ENCODE measurements at regions not wholly inside any gene's neighbourhood (a gene's known extent, or its start where the extent isn't known, plus 50 kb on each side); places are given as distances from the start of the nearest gene placed in this dataset.

DNA sequence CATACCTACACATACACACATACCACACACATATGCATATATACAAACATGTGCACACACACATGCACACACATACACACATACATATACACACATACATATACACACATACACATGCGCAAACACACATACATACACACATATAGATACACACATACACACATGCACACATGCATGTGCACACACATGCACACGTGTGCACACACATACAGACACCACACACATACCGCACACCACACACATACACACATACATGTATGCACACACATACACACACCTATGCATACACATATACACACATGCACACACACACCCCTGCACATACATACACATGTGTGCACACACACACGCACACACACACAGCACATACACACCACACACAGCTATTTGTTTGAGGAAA is 236.5 kb downstream of the WDR11 start:
- TF ChIP-seq, protein P1, sequence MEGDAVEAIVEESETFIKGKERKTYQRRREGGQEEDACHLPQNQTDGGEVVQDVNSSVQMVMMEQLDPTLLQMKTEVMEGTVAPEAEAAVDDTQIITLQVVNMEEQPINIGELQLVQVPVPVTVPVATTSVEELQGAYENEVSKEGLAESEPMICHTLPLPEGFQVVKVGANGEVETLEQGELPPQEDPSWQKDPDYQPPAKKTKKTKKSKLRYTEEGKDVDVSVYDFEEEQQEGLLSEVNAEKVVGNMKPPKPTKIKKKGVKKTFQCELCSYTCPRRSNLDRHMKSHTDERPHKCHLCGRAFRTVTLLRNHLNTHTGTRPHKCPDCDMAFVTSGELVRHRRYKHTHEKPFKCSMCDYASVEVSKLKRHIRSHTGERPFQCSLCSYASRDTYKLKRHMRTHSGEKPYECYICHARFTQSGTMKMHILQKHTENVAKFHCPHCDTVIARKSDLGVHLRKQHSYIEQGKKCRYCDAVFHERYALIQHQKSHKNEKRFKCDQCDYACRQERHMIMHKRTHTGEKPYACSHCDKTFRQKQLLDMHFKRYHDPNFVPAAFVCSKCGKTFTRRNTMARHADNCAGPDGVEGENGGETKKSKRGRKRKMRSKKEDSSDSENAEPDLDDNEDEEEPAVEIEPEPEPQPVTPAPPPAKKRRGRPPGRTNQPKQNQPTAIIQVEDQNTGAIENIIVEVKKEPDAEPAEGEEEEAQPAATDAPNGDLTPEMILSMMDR (IDR thresholded peaks at IDR 0.05), result no peak
- TF ChIP-seq POLR2A (IDR thresholded peaks at IDR 0.05) (no peak), POLR2AphosphoS5 (IDR thresholded peaks at IDR 0.05) (no peak)
